ENCODE measurements at regions not wholly inside any gene's neighbourhood (a gene's known extent, or its start where the extent isn't known, plus 50 kb on each side); places are given as distances from the start of the nearest gene placed in this dataset.

GRCh38 chr7:13091974-13092707, 404.7 kb downstream of the ARL4A start:
- DNase-seq (no peak), FAIRE-seq (no peak), ATAC-seq (no peak)
- no peaks in the 10 kb centered on the region for H3K9me3 ChIP-seq
- no peaks in the 10 kb centered on the region for H3K4me1 ChIP-seq
- no peak overlapping the region for H3K4me3 ChIP-seq
- WGBS, 2 donors, result 43 to 60% methylated on average over 4 of the region's 4 CpGs
- intact Hi-C loops (cut with DNase I), result no loop called here
- TF ChIP-seq, protein P1, sequence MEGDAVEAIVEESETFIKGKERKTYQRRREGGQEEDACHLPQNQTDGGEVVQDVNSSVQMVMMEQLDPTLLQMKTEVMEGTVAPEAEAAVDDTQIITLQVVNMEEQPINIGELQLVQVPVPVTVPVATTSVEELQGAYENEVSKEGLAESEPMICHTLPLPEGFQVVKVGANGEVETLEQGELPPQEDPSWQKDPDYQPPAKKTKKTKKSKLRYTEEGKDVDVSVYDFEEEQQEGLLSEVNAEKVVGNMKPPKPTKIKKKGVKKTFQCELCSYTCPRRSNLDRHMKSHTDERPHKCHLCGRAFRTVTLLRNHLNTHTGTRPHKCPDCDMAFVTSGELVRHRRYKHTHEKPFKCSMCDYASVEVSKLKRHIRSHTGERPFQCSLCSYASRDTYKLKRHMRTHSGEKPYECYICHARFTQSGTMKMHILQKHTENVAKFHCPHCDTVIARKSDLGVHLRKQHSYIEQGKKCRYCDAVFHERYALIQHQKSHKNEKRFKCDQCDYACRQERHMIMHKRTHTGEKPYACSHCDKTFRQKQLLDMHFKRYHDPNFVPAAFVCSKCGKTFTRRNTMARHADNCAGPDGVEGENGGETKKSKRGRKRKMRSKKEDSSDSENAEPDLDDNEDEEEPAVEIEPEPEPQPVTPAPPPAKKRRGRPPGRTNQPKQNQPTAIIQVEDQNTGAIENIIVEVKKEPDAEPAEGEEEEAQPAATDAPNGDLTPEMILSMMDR (IDR thresholded peaks at IDR 0.05), result no peak
- no peaks in the 10 kb centered on the region for H3K36me3 ChIP-seq
- H3K27ac ChIP-seq, result no peak overlapping the region
- H3K27me3 ChIP-seq, result no peaks in the 10 kb centered on the region

DNA sequence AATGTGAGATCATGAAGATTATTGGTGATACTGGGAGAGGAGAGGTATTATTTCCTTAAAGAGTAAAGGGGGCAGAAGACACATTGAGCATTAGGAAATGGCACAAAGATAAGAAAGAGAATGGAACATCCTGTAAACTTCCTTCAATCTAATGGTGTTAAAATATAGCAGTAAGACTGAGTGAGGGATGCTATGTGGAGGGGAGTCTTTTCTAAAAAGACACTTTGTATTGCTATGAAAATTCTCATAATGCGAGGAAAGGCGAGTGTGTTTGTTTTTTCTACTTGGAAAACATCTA, 405.2 kb downstream of the ARL4A start:
- no peaks in the 10 kb centered on the region for H3K9me3 ChIP-seq
- no peak overlapping the region for H3K27ac ChIP-seq
- ATAC-seq (no peak), FAIRE-seq (no peak), DNase-seq (no peak)
- intact Hi-C loops (cut with DNase I), result no loop called here
- 74 to 77% methylated on average over 2 of the region's 2 CpGs for WGBS, 2 donors
- H3K27me3 ChIP-seq, result no peaks in the 10 kb centered on the region
- TF ChIP-seq, protein P1 (IDR thresholded peaks at IDR 0.05), result no peak
- H3K4me3 ChIP-seq, result no peak overlapping the region
- no peaks in the 10 kb centered on the region for H3K4me1 ChIP-seq
- no peaks in the 10 kb centered on the region for H3K36me3 ChIP-seq

DNA sequence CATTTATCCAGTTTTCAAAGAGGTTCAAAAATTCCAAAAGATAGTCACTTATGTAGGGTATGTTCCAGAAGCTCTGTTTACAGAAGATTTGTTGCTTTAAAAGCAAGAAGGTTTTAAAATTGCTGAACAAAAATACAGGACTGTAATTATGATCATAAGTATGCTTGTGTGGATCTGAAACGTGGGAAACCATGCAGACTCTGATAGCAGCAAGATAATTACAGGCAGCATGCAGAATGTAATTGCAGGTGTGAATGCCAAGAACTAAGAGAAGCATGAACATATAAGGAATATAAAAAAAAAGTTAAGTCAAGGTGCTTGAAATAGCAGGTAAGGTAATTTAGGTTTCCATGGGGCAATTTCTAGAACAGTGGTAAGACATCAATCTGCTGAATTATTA, 405.7 kb downstream of the ARL4A start:
- Histone ChIP-seq H3K4me3 (no peak overlapping the region), H3K27ac (no peak overlapping the region), H3K4me1 (no peaks in the 10 kb centered on the region), H3K36me3 (no peaks in the 10 kb centered on the region), H3K9me3 (no peaks in the 10 kb centered on the region), H3K27me3 (no peaks in the 10 kb centered on the region)
- DNase-seq (no peak), ATAC-seq (peak in 1 of 4 donors; percentile 36), FAIRE-seq (no peak)
- 4 to 7% methylated on average over 1 of the region's 1 CpG for WGBS, 2 donors
- intact Hi-C loops (cut with DNase I), result no loop called here
- TF ChIP-seq, protein P1 (IDR thresholded peaks at IDR 0.05), result no peak

- no peak for FAIRE-seq
- TF ChIP-seq, protein P1 (IDR thresholded peaks at IDR 0.05), result no peak
- Histone ChIP-seq H3K27me3 (no peaks in the 10 kb centered on the region), H3K4me3 (no peak overlapping the region), H3K36me3 (no peaks in the 10 kb centered on the region), H3K9me3 (no peaks in the 10 kb centered on the region), H3K4me1 (no peaks in the 10 kb centered on the region), H3K27ac (no peak overlapping the region)
- no peak for DNase-seq
- no peak for ATAC-seq
- intact Hi-C loops (cut with DNase I), result no loop called here
- 85 to 88% methylated on average over 3 of the region's 3 CpGs for WGBS, 2 donors
Measured at GRCh38 chr7:13097499-13097898, 410.1 kb downstream of the ARL4A start.

- FAIRE-seq, result no peak
- no peaks in the 10 kb centered on the region for H3K27me3 ChIP-seq
- WGBS, 2 donors, result 82 to 85% methylated on average over 4 of the region's 4 CpGs
- no peaks in the 10 kb centered on the region for H3K36me3 ChIP-seq
- H3K9me3 ChIP-seq, result no peaks in the 10 kb centered on the region
- H3K27ac ChIP-seq, result no peak overlapping the region
- no peak for ATAC-seq
- TF ChIP-seq, protein P1 (IDR thresholded peaks at IDR 0.05), result no peak
- no peak for DNase-seq
- intact Hi-C loops (cut with DNase I), result no loop called here
- H3K4me1 ChIP-seq, result no peaks in the 10 kb centered on the region
- H3K4me3 ChIP-seq, result no peak overlapping the region
Measured at GRCh38 chr7:13098161-13098560, 410.7 kb downstream of the ARL4A start.
